NCI-H2171 (cell line): ENCODE measurements at regions not wholly inside any gene's neighbourhood (a gene's known extent, or its start where the extent isn't known, plus 50 kb on each side); places are given as distances from the start of the nearest gene placed in this dataset.

Experiments used
- DNase-seq: peaks from one replicate; lab custom pipeline; 2025; lab: John Stamatoyannopoulos, UW

- no peak for DNase-seq
These were observed 101.1 kb upstream of the ID4 start for GRCh38 chr6:19736066-19736465.

- DNase-seq: no peak
These were observed 99.2 kb upstream of the ID4 start for GRCh38 chr6:19738010-19738409.

GRCh38 chr6:19749722-19750121 lies 87.4 kb upstream of the ID4 start:
- DNase-seq: no peak

- DNase-seq: no peak
These were observed 84.4 kb upstream of the ID4 start for GRCh38 chr6:19752746-19753145.

- DNase-seq: peak; percentile 91
These were observed 83.3 kb upstream of the ID4 start for GRCh38 chr6:19753826-19754225.

- DNase-seq: no peak
These were observed 82.5 kb upstream of the ID4 start for GRCh38 chr6:19754686-19755085.

- DNase-seq: no peak
These were observed 82.0 kb upstream of the ID4 start for GRCh38 chr6:19755181-19755580.

- DNase-seq: no peak
These were observed 80.1 kb upstream of the ID4 start for GRCh38 chr6:19757036-19757435.

- DNase-seq: no peak
These were observed 77.9 kb upstream of the ID4 start for GRCh38 chr6:19759117-19759880.

- no peak for DNase-seq
These were observed 76.0 kb upstream of the ID4 start for GRCh38 chr6:19761121-19761520.

GRCh38 chr6:19771753-19772336 lies 65.3 kb upstream of the ID4 start:
- no peak for DNase-seq

GRCh38 chr6:19772891-19773290 lies 64.3 kb upstream of the ID4 start:
- no peak for DNase-seq

- no peak for DNase-seq
These were observed 55.9 kb upstream of the ID4 start for GRCh38 chr6:19781269-19781668.

GRCh38 chr6:19782588-19782987 lies 54.6 kb upstream of the ID4 start:
- DNase-seq: no peak
